ENCODE measurements at regions not wholly inside any gene's neighbourhood (a gene's known extent, or its start where the extent isn't known, plus 50 kb on each side); places are given as distances from the start of the nearest gene placed in this dataset.

DNA sequence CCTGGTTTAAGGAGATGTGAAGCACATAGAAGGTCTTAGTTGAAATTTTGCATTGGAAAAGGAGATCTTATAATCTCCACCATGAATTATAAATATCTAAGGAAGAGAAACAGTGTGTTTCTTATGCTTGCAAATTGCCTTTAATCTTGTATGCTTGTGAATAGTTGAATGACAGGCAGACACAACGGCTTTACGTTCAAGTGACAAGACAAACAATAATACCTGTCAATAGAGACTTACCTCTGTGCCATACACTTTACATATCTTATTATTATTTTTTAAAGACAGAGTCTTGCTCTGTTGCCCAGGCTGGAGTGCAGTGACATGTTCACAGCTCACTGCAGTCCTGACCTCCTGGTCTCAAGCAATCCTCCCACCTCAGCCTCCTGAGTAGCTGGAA, 113.7 kb downstream of the QPCT start:
- H3K4me3 ChIP-seq (ENCODE audit: low read length), result no peak overlapping the region
- TF ChIP-seq, protein P1, sequence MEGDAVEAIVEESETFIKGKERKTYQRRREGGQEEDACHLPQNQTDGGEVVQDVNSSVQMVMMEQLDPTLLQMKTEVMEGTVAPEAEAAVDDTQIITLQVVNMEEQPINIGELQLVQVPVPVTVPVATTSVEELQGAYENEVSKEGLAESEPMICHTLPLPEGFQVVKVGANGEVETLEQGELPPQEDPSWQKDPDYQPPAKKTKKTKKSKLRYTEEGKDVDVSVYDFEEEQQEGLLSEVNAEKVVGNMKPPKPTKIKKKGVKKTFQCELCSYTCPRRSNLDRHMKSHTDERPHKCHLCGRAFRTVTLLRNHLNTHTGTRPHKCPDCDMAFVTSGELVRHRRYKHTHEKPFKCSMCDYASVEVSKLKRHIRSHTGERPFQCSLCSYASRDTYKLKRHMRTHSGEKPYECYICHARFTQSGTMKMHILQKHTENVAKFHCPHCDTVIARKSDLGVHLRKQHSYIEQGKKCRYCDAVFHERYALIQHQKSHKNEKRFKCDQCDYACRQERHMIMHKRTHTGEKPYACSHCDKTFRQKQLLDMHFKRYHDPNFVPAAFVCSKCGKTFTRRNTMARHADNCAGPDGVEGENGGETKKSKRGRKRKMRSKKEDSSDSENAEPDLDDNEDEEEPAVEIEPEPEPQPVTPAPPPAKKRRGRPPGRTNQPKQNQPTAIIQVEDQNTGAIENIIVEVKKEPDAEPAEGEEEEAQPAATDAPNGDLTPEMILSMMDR (IDR thresholded peaks at IDR 0.05; ENCODE audit: insufficient read depth, low read depth, low read length, missing control alignments), result no peak
- DNase-seq (ENCODE audit: low read depth), result no peak

GRCh38 chr2:37459095-37459981, 114.9 kb downstream of the QPCT start:
- DNase-seq (ENCODE audit: low read depth), result peak; percentile 47
- H3K4me3 ChIP-seq (ENCODE audit: low read length), result no peak overlapping the region
- TF ChIP-seq, protein P1 (IDR thresholded peaks at IDR 0.05; ENCODE audit: insufficient read depth, low read depth, low read length, missing control alignments), result no peak

DNA sequence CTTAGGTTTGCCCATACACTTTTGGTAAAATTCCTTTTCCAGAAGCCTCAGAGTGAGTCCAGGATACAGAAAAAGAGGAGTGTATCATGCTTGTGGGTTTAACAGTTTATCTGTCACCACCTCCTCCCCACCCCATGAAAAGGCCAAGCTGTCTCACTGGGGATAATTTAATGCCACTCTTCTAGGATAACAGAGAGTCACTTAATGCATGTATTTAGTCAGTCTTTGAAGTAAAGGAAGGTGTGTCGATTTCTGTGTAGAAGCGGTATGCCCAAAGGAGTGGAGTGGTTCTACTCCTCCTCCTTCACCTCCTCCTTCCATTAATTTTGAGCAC, 116.4 kb downstream of the QPCT start:
- DNase-seq (ENCODE audit: low read depth), result no peak
- H3K4me3 ChIP-seq (ENCODE audit: low read length), result no peak overlapping the region
- TF ChIP-seq, protein P1 (IDR thresholded peaks at IDR 0.05; ENCODE audit: insufficient read depth, low read depth, low read length, missing control alignments), result no peak

DNA sequence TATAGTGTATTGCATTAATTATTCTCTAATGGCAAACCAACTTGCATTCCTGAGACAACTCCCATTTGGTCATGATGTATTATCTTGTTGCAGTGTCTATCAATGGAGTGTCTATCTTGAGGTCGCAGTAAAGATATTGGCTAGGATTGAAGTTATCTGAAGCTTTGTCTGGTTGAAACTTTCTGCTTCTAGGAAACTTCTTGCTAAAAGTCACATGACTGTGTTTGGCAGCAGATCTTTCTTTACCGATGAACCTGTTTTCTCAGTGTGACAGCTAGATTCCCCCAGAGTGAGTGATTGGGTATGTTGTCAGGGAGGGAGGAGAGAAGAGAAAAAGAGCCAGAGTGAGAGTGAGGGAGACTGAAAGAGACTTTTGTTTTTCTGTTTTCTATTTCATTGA, 119.6 kb downstream of the QPCT start:
- TF ChIP-seq, protein P1 (IDR thresholded peaks at IDR 0.05; ENCODE audit: insufficient read depth, low read depth, low read length, missing control alignments), result no peak
- peak; percentile 57 for DNase-seq (ENCODE audit: low read depth)

GRCh38 chr2:37466533-37467222, 122.2 kb downstream of the QPCT start:
- DNase-seq (ENCODE audit: low read depth), result no peak
- TF ChIP-seq, protein P1 (IDR thresholded peaks at IDR 0.05; ENCODE audit: insufficient read depth, low read depth, low read length, missing control alignments), result no peak
- H3K4me3 ChIP-seq (ENCODE audit: low read length), result no peak overlapping the region

More for the DNA sequence above, 119.6 kb downstream of the QPCT start:
- no peak overlapping the region for H3K4me3 ChIP-seq (ENCODE audit: low read length)

GRCh38 chr2:37468170-37468569, 123.7 kb downstream of the QPCT start:
- TF ChIP-seq, protein P1 (IDR thresholded peaks at IDR 0.05; ENCODE audit: insufficient read depth, low read depth, low read length, missing control alignments), result no peak
- no peak overlapping the region for H3K4me3 ChIP-seq (ENCODE audit: low read length)
- DNase-seq (ENCODE audit: low read depth), result no peak
